SK-N-SH treated with all-trans-retinoic acid at 6 μM for 48 hours (cell line): ENCODE measurements at regions not wholly inside any gene's neighbourhood (a gene's known extent, or its start where the extent isn't known, plus 50 kb on each side); places are given as distances from the start of the nearest gene placed in this dataset.

Experiments
- GLIS3 ChIP-seq: fragments of 250-450 bp; sonication (Bioruptor Pico); IDR thresholded peaks from 2 replicates; pipeline ENCODE4 v1.5.0; 2020; ENCODE audit warnings: mild to moderate bottlenecking, moderate library complexity
- TF ChIP-seq, protein P1 (sequence below): fragments of 250-450 bp; sonication (Bioruptor Pico); IDR thresholded peaks from 2 replicates; pipeline ENCODE4 v1.8.0; 2021; ENCODE audit warnings: low read depth, mild to moderate bottlenecking, moderate library complexity, borderline replicate concordance
- TF ChIP-seq, protein P2 (sequence below): fragments of 250-450 bp; sonication (Bioruptor Pico); IDR thresholded peaks from 2 replicates; pipeline ENCODE4 v1.5.1; 2020; ENCODE audit warnings: low read depth, mild to moderate bottlenecking, moderate library complexity

DNA sequence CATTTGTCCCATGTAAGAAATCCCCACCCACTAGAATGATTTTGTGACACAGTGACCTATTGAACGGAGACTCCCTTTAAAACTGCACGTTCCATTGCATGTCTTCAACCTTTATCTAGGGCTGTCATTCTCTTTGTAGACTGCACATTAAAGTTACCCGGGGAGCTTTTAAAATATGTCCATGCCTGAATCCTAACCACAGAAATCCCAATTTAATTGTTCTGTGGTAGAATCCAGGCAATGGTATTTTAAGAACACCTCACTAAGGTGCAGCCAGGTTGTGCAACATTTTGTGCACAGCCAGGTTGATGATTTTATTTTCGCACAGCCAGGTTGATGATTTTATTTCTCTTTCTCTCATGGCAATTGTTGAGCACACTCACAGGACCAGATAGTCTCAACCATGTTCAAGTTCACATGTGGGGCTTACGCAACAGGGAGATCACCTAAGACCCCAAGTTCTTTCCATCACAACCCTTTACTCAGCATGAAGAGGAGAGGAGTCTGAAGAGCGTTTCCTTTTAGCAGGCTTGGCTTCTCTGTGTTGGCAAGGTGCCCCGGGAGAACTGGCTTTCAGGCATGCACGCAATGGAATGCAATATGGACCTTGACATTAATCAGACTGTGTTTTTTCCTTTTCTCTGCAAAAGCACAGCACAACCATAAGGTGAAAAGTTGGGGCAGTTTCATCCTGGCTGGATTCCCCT, 467.3 kb upstream of the ETAA1 start:
- TF ChIP-seq GLIS3, result no peak
- TF ChIP-seq, protein P1, sequence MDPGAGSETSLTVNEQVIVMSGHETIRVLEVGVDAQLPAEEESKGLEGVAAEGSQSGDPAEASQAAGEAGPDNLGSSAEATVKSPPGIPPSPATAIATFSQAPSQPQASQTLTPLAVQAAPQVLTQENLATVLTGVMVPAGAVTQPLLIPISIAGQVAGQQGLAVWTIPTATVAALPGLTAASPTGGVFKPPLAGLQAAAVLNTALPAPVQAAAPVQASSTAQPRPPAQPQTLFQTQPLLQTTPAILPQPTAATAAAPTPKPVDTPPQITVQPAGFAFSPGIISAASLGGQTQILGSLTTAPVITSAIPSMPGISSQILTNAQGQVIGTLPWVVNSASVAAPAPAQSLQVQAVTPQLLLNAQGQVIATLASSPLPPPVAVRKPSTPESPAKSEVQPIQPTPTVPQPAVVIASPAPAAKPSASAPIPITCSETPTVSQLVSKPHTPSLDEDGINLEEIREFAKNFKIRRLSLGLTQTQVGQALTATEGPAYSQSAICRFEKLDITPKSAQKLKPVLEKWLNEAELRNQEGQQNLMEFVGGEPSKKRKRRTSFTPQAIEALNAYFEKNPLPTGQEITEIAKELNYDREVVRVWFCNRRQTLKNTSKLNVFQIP (CRISPR knock-in tag), result no peak
- TF ChIP-seq, protein P2, sequence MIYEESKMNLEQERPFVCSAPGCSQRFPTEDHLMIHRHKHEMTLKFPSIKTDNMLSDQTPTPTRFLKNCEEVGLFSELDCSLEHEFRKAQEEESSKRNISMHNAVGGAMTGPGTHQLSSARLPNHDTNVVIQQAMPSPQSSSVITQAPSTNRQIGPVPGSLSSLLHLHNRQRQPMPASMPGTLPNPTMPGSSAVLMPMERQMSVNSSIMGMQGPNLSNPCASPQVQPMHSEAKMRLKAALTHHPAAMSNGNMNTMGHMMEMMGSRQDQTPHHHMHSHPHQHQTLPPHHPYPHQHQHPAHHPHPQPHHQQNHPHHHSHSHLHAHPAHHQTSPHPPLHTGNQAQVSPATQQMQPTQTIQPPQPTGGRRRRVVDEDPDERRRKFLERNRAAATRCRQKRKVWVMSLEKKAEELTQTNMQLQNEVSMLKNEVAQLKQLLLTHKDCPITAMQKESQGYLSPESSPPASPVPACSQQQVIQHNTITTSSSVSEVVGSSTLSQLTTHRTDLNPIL (CRISPR knock-in tag), result no peak
